Stomach (tissue), 8 donors: ENCODE measurements at regions not wholly inside any gene's neighbourhood (a gene's known extent, or its start where the extent isn't known, plus 50 kb on each side); places are given as distances from the start of the nearest gene placed in this dataset.

Experiments used
- DNase-seq, 2 donors: peaks; one replicate each; pipeline versions ENCODE4 v3.0.0 to v3.0.0-alpha.2; 2013 to 2019
- H3K27ac ChIP-seq, 5 donors: fragments of 200-600 bp in 4 of 5; sonication (generic) in 4 of 5; one replicate each; pipeline ENCODE4 v1.5.1; 2013 to 2019; ENCODE audit warnings: mild to moderate bottlenecking in 1 of 5, moderate library complexity in 1 of 5
- H3K27me3 ChIP-seq, 3 donors: fragments of 200-600 bp; sonication (generic); one replicate each; pipeline ENCODE4 v1.5.1; 2017 to 2019; ENCODE audit warnings: mixed run types in 1 of 3
- H3K36me3 ChIP-seq, 4 donors: fragments of 200-600 bp; sonication (generic); 1 replicate in 3 of 4; 2 replicates in 1 of 4; pipeline ENCODE4 v1.5.1; 2016 to 2019
- H3K4me1 ChIP-seq, 4 donors: fragments of 200-600 bp; sonication (generic); one replicate each; pipeline ENCODE4 v1.5.1; 2016 to 2019
- H3K4me3 ChIP-seq, 4 donors: fragments of 200-600 bp; sonication (generic) in 3 of 4; one replicate each; pipeline ENCODE4 v1.5.1; 2016 to 2019; ENCODE audit warnings: mild to moderate bottlenecking in 1 of 4
- H3K9me3 ChIP-seq, 4 donors: fragments of 200-600 bp; sonication (generic); one replicate each; pipeline ENCODE4 v1.5.1; 2016 to 2019
- CTCF ChIP-seq, 7 experiments: fragments of 450-650 bp in 4 of 7; fragments of 200-600 bp in 3 of 7; sonication (generic) in 3 of 7; IDR thresholded peaks; one replicate each; pipeline ENCODE4 v1.5.1; 2016 to 2019; ENCODE audit warnings: antibody characterized with exemption in 7 of 7, control low read depth in 2 of 7, mild to moderate bottlenecking in 1 of 7
- EP300 ChIP-seq: sonication (generic); formaldehyde crosslinking; IDR thresholded peaks from one replicate; pipeline ENCODE4 v1.6.1; 2017; ENCODE audit warnings: antibody characterized with exemption
- POLR2A ChIP-seq, 4 donors: fragments of 450-650 bp; IDR thresholded peaks; one replicate each; pipeline ENCODE4 v1.6.1; 2016; ENCODE audit warnings: antibody characterized with exemption in 4 of 4, control low read depth in 2 of 4, mild to moderate bottlenecking in 1 of 4, moderate library complexity in 1 of 4
- POLR2AphosphoS5 ChIP-seq, 3 donors: sonication (generic); formaldehyde crosslinking; IDR thresholded peaks; one replicate each; pipeline ENCODE4 v1.6.1; 2016; ENCODE audit warnings: antibody characterized with exemption in 3 of 3
- WGBS, 5 donors: extraction: QIAGEN DNeasy Blood & Tissue Kit in 3 of 5; methylation state at CpG; one replicate each; pipeline versions ENCODE4 v1.1.5 to v1.1.7; 2013 to 2018; 5-methylcytosine and 5-hydroxymethylcytosine counted together
- intact Hi-C: fragments of 100-400 bp; cut with DNase I; formaldehyde crosslinking; loops from one replicate; pipeline ENCODE4 v1.15.1; 2023; ENCODE audit warnings: low total_unique reads
- donor health status: healthy with polysubstance abuse.
- donor health status: Bipolar disorder and iron deficiency.
- donor health status: healthy.

DNA sequence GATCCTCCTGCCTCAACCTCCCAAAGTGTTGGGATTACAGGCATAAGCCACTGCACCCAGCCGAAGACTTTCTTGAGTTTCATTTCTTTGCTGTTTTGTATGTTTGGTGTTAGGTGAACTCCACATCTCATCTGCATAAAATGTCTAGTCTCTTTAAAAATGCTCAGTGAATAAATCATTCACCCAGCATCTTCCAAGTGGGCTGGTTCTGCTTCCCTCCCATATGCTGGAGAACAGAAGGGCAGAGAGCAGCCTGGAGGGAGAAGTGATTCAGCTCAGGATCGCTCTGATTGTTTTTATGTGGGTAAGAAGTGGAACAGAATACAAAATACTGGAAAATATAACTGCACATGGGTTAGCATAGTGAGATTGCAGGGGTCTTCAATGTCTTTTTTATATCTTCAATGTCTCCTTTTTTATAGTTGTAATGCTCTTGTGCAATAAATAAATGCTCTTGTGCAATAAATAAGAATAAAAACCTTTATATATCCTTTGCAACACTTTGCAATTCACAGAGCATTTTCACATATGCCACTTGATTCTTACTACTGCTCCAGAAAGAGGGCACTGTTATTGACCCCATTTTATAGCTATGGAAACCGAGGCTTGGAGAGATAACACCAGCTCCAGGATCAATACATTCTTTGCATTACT, 253.0 kb upstream of the NCKAP5 start:
- intact Hi-C loops = no loop called here
- WGBS, 5 donors = 72 to 81% (median 75%) methylated on average over 3 of the region's 3 CpGs
- Histone ChIP-seq H3K4me1 (peaks cover 0 to 6% (median 0%) of the 10 kb centered on the region in 4 donors), H3K27me3 (no peaks in the 10 kb centered on the region), H3K36me3 (no peaks in the 10 kb centered on the region), H3K4me3 (no peak overlapping the region), H3K9me3 (no peaks in the 10 kb centered on the region), H3K27ac (no peak overlapping the region)
- DNase-seq = no peak
- TF ChIP-seq POLR2A (IDR thresholded peaks at IDR 0.05) = no peak

- intact Hi-C loops = no loop called here
- TF ChIP-seq POLR2AphosphoS5 (IDR thresholded peaks at IDR 0.05) = no peak
- TF ChIP-seq CTCF (IDR thresholded peaks at IDR 0.05) = no peak
- no peak for TF ChIP-seq POLR2A (IDR thresholded peaks at IDR 0.05)
- WGBS, 5 donors = 82 to 87% (median 83%) methylated on average over 10 of the region's 10 CpGs
Measured at GRCh38 chr2:133822517-133823225, 254.4 kb upstream of the NCKAP5 start.

GRCh38 chr2:133823226-133823550, 254.9 kb upstream of the NCKAP5 start:
- intact Hi-C loops = no loop called here
- no peaks in the 10 kb centered on the region for H3K36me3 ChIP-seq
- H3K27ac ChIP-seq = no peak overlapping the region
- H3K4me3 ChIP-seq = no peak overlapping the region
- TF ChIP-seq EP300 = no peak
- no peak for TF ChIP-seq CTCF (IDR thresholded peaks at IDR 0.05)
- no peak for TF ChIP-seq POLR2A (IDR thresholded peaks at IDR 0.05)
- TF ChIP-seq POLR2AphosphoS5 (IDR thresholded peaks at IDR 0.05) = no peak
- H3K4me1 ChIP-seq = peaks cover 0 to 2% (median 0%) of the 10 kb centered on the region in 4 donors
- no peaks in the 10 kb centered on the region for H3K27me3 ChIP-seq
- no peak for DNase-seq
- WGBS, 5 donors = 62 to 78% (median 73%) methylated on average over 3 of the region's 3 CpGs
- H3K9me3 ChIP-seq = no peaks in the 10 kb centered on the region

More at GRCh38 chr2:133822517-133823225, 254.4 kb upstream of the NCKAP5 start:
- DNase-seq = no peak
- H3K27ac ChIP-seq = no peak overlapping the region
- no peaks in the 10 kb centered on the region for H3K9me3 ChIP-seq
- H3K4me3 ChIP-seq = no peak overlapping the region
- H3K27me3 ChIP-seq = no peaks in the 10 kb centered on the region
- H3K36me3 ChIP-seq = no peaks in the 10 kb centered on the region
- H3K4me1 ChIP-seq = peaks cover 0 to 6% (median 0%) of the 10 kb centered on the region in 4 donors

DNA sequence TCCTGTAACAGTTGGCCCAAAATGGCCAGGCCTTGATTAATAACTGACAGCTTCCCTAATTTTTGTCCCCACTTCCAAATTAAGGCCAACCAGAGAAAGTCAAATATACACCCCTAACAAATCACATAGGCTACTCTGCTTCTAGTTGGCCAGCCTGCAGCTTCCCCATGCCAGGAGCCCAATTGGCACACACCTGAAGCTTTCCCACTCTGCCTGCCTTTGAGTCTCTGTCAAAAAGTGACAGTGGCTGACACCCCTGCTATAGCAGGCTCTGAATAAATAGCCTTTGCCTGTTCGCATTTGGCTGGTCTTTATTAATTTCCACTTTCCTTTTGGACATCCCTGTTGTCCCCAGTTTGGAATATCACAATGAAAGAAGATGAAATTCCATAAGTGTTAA, 256.6 kb upstream of the NCKAP5 start:
- Histone ChIP-seq H3K27ac (no peak overlapping the region), H3K4me1 (no peaks in the 10 kb centered on the region), H3K9me3 (no peaks in the 10 kb centered on the region), H3K27me3 (no peaks in the 10 kb centered on the region), H3K4me3 (no peak overlapping the region), H3K36me3 (no peaks in the 10 kb centered on the region)
- WGBS, 5 donors = 87 to 96% (median 87%) methylated on average over 1 of the region's 1 CpG
- TF ChIP-seq POLR2AphosphoS5 (IDR thresholded peaks at IDR 0.05) (no peak), POLR2A (IDR thresholded peaks at IDR 0.05) (no peak), EP300 (no peak), CTCF (IDR thresholded peaks at IDR 0.05) (no peak)
- intact Hi-C loops = no loop called here
- DNase-seq = no peak

DNA sequence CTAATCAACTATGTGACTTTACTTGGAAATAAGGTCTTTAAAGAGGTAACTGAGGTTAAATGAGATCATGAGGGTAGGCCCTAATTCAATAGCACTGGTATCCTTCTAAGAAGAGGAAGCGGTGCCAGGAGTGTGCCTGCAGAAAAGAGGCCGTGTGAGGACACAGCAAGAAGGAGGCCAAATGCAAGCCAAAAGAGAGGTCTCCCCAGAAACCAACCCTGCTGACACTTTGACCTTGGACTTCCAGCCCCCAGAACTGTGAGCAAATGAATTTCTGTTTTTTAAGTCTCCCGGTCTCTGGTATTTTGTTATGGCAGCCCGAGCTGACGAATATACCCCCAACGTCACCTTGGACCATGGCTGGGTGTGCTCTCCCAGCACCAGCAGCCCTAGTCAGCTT, 257.5 kb upstream of the NCKAP5 start:
- intact Hi-C loops = no loop called here
- 88 to 93% (median 91%) methylated on average over 6 of the region's 6 CpGs for WGBS, 5 donors
- no peak for DNase-seq
- H3K4me1 ChIP-seq = no peaks in the 10 kb centered on the region
- H3K27ac ChIP-seq = no peak overlapping the region
- H3K9me3 ChIP-seq = no peaks in the 10 kb centered on the region
- H3K36me3 ChIP-seq = no peaks in the 10 kb centered on the region
- H3K27me3 ChIP-seq = no peaks in the 10 kb centered on the region
- H3K4me3 ChIP-seq = no peak overlapping the region
- TF ChIP-seq POLR2A (IDR thresholded peaks at IDR 0.05) (no peak), POLR2AphosphoS5 (IDR thresholded peaks at IDR 0.05) (no peak), EP300 (no peak), CTCF (IDR thresholded peaks at IDR 0.05) (no peak)
